NT2/D1 (cell line): ENCODE measurements at regions not wholly inside any gene's neighbourhood (a gene's known extent, or its start where the extent isn't known, plus 50 kb on each side); places are given as distances from the start of the nearest gene placed in this dataset.

Source experiments
- YY1 ChIP-seq: IDR thresholded peaks from 2 replicates; pipeline ENCODE4 v1.6.1; 2011; ENCODE audit not compliant: insufficient read length, insufficient read depth
- ZNF274 ChIP-seq: IDR thresholded peaks from 2 replicates; pipeline ENCODE4 v1.6.1; 2011; ENCODE audit warnings: mild to moderate bottlenecking, low read depth, low read length

GRCh38 chr3:65096110-65096745 is 408.4 kb upstream of the ADAMTS9 start:
- TF ChIP-seq ZNF274 (no peak), YY1 (no peak)
